ENCODE measurements at regions not wholly inside any gene's neighbourhood (a gene's known extent, or its start where the extent isn't known, plus 50 kb on each side); places are given as distances from the start of the nearest gene placed in this dataset.
"Not testable (repeated sequence)": the region's sequence is repeated elsewhere in the genome, so short reads cannot be mapped to it uniquely, and the experiment has no call there.

DNA sequence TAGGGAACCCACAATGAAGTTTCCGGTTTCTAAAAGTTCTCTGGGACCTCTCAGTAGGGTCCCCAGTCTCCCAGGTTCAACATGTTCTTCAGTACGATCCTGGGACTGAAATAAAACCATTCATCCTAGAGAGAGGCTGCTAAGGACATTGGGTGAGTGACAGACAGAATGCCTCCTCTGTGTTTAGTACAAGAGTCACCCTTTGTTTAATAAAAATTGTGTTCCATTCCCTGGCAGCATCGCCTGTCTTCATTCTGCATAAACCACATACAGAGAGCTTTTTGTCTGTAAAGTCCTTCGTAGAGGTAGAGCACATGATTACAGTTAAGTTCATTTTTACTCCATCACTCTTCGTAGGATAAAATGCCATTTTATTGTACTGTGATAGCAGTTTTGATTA, 95.3 kb upstream of the GPR12 start:
- intact Hi-C loops (cut with DNase I) = no loop called here

DNA sequence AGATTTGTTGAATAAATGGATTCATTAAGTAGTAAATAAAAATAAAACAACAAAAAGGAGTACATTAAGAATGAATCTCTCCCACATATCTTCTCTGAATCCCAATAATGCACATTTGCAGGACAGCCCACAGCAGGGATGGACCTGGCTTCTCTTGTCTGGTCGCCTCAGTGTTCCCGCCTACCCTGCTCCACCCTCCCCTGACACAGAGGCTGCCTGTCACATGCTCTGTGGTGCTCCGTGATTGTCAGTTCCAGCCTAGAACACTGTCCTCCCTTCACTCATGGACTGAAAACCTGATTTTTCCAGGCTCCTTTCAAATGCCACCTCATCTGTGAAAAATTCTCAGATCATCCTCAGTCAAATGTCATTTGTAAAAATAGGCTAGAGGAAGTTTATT, 94.5 kb upstream of the GPR12 start:
- H3K9me3 ChIP-seq = no peaks in the 10 kb centered on the region
- TF ChIP-seq, protein P1, sequence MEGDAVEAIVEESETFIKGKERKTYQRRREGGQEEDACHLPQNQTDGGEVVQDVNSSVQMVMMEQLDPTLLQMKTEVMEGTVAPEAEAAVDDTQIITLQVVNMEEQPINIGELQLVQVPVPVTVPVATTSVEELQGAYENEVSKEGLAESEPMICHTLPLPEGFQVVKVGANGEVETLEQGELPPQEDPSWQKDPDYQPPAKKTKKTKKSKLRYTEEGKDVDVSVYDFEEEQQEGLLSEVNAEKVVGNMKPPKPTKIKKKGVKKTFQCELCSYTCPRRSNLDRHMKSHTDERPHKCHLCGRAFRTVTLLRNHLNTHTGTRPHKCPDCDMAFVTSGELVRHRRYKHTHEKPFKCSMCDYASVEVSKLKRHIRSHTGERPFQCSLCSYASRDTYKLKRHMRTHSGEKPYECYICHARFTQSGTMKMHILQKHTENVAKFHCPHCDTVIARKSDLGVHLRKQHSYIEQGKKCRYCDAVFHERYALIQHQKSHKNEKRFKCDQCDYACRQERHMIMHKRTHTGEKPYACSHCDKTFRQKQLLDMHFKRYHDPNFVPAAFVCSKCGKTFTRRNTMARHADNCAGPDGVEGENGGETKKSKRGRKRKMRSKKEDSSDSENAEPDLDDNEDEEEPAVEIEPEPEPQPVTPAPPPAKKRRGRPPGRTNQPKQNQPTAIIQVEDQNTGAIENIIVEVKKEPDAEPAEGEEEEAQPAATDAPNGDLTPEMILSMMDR (IDR thresholded peaks at IDR 0.05) = no peak
- no peak overlapping the region for H3K27ac ChIP-seq
- intact Hi-C loops (cut with DNase I) = no loop called here
- no peaks in the 10 kb centered on the region for H3K4me1 ChIP-seq
- H3K4me3 ChIP-seq = no peak overlapping the region
- H3K27me3 ChIP-seq = no peaks in the 10 kb centered on the region
- no peak for DNase-seq (ENCODE audit: low spot score in 2 of 2)
- no peaks in the 10 kb centered on the region for H3K36me3 ChIP-seq

More for the DNA sequence above, 95.3 kb upstream of the GPR12 start:
- H3K27me3 ChIP-seq = no peaks in the 10 kb centered on the region
- no peak for DNase-seq (ENCODE audit: low spot score in 2 of 2)
- no peak overlapping the region for H3K4me3 ChIP-seq
- no peaks in the 10 kb centered on the region for H3K4me1 ChIP-seq
- H3K27ac ChIP-seq = no peak overlapping the region
- no peaks in the 10 kb centered on the region for H3K36me3 ChIP-seq
- H3K9me3 ChIP-seq = no peaks in the 10 kb centered on the region
- TF ChIP-seq, protein P1 (IDR thresholded peaks at IDR 0.05) = no peak

DNA sequence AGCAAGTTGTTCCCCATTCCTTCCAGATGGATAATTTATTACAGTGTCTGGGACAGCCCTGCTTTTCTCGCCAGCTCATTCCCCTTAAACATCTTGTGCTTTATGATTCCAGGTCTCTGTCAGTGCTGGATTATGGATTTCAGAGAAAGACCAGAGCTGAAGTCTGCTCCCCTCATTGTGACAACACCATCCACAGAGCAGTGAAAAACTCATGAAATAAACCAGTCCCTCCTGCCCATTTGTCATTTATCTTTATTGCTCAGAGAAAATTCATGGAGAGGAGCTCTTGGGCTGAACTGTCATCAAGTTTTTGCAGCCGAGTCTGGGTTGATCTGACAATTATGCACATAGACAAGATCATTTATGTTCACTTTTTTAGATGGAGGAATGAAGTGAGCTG, 92.7 kb upstream of the GPR12 start:
- H3K9me3 ChIP-seq = no peaks in the 10 kb centered on the region
- TF ChIP-seq, protein P1 (IDR thresholded peaks at IDR 0.05) = no peak
- no peaks in the 10 kb centered on the region for H3K4me1 ChIP-seq
- no peak for DNase-seq (ENCODE audit: low spot score in 2 of 2)
- no peak overlapping the region for H3K4me3 ChIP-seq
- no peak overlapping the region for H3K27ac ChIP-seq
- no peaks in the 10 kb centered on the region for H3K36me3 ChIP-seq
- H3K27me3 ChIP-seq = no peaks in the 10 kb centered on the region
- intact Hi-C loops (cut with DNase I) = no loop called here

DNA sequence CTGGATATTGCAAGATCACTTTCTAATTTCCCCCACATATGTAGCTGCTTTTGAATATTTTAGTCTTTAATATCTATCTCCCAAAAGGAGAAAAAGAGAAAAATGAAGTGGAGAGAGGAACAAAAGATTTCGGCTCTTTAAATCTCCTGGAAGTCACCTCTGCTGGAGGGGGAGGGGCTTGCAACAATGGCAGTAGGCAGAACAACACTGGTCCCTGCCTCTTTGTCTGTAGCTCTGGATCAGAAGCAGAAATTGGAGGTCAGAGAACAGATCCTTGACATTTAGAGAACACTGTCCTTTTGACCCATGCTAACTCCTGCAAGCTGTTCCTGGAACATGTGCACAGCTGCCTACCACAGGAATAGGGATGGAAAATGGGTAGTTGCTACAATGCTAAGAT, 86.7 kb upstream of the GPR12 start:
- DNase-seq (ENCODE audit: low spot score in 2 of 2) = no peak
- Histone ChIP-seq H3K27me3 (no peaks in the 10 kb centered on the region), H3K4me3 (no peak overlapping the region), H3K9me3 (no peaks in the 10 kb centered on the region), H3K27ac (no peak overlapping the region), H3K36me3 (no peaks in the 10 kb centered on the region), H3K4me1 (no peaks in the 10 kb centered on the region)
- TF ChIP-seq, protein P1 (IDR thresholded peaks at IDR 0.05) = no peak
- intact Hi-C loops (cut with DNase I) = no loop called here

DNA sequence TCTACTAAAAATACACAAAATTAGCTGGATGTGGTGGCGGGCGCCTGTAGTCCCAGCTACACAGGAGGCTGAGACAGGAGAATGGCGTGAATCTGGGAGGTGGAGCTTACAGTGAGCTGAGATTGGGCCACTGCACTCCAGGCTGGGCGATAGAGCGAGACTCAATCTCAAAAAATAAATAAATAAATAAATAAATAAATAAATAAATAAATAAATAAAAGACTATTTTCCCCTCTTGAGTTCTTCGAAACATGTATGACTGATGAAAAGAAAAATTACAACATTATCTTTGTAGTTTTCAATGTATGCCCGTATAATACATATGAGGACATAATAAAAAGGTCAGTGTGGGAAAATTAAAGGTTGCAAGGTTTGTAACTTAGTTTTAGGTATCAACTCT, 84.5 kb upstream of the GPR12 start:
- H3K9me3 ChIP-seq; H3K27me3 ChIP-seq; H3K4me1 ChIP-seq; H3K4me3 ChIP-seq; H3K36me3 ChIP-seq; intact Hi-C loops (cut with DNase I); DNase-seq (ENCODE audit: low spot score in 2 of 2); H3K27ac ChIP-seq: not testable (repeated sequence)

DNA sequence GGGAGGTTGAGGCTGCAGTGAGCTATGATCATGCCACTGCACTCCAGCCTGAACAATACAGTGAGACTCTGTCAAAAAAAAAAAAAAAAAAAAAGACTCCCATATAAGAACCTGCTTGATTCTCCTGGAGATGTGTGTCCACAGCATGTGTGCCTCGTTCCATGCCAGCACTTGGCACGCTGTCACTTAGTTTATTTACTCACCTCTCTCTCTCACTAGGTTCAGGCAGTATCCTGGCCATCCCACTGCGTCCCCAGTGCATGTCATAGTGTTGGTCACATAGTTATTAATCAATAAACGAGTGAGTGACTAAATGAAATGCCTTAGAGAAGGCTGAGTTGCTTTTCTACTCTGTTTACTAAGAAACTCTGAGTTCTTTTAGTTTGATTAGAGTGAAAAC, 79.1 kb upstream of the GPR12 start:
- intact Hi-C loops (cut with DNase I) = no loop called here
- no peaks in the 10 kb centered on the region for H3K4me1 ChIP-seq
- no peaks in the 10 kb centered on the region for H3K36me3 ChIP-seq
- TF ChIP-seq, protein P1 (IDR thresholded peaks at IDR 0.05) = no peak
- H3K9me3 ChIP-seq = no peaks in the 10 kb centered on the region
- H3K27me3 ChIP-seq = no peaks in the 10 kb centered on the region
- DNase-seq (ENCODE audit: low spot score in 2 of 2) = no peak
- H3K4me3 ChIP-seq = no peak overlapping the region
- H3K27ac ChIP-seq = no peak overlapping the region
